ENCODE measurements at regions not wholly inside any gene's neighbourhood (a gene's known extent, or its start where the extent isn't known, plus 50 kb on each side); places are given as distances from the start of the nearest gene placed in this dataset.

DNA sequence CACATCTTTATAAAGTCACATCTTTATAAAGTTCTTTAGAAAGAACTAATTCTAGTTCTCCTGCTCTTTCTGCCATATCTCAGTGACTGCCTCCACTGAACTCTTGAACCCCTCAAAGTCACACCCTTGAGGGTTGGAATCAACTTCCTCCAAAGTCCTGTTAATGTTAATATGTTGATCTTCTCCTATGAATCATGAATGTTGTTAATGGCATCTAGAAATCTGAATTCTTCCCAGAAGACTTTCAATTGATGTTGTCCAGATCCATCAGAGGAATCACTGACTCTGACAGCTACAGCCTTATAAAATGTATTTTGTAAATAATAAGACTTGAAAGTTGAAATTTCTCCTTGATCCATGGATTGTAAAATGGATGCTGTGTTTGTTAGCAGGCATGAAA lies 213.4 kb downstream of the COX7C start:
- no peak for DNase-seq
- Histone ChIP-seq H3K9me3 (ENCODE audit: control insufficient read depth, insufficient read depth, low read length) (no peaks in the 10 kb centered on the region), H3K18ac (ENCODE audit: low read depth, low read length) (no peak overlapping the region), H2BK15ac (ENCODE audit: low read depth, low read length) (no peak overlapping the region), H3K79me1 (ENCODE audit: low read depth in 1 of 2, low read length in 2 of 2) (no peaks in the 10 kb centered on the region), H3K9me1 (ENCODE audit: insufficient read depth, low read length) (no peaks in the 10 kb centered on the region), H3K9ac (ENCODE audit: low read depth, low read length) (no peak overlapping the region), H3K4ac (ENCODE audit: low read depth, low read length) (no peak overlapping the region), H3K14ac (replicated peaks; ENCODE audit: low read depth, low read length) (no peak overlapping the region), H4K5ac (ENCODE audit: low read depth, low read length) (no peak overlapping the region), H3K23ac (ENCODE audit: low read depth, low read length) (no peak overlapping the region), H3K4me1 (ENCODE audit: control insufficient read depth, insufficient read depth, low read length) (no peaks in the 10 kb centered on the region), H3K56ac (ENCODE audit: extremely low read depth, insufficient read depth, low read length) (no peak overlapping the region), H3K27ac (ENCODE audit: insufficient read depth, low read length) (no peak overlapping the region), H2BK20ac (ENCODE audit: low read depth, low read length) (no peak overlapping the region), H4K8ac (ENCODE audit: low read depth in 2 of 2, low read length in 2 of 2) (no peak overlapping the region), H4K91ac (ENCODE audit: insufficient read depth, low read depth, low read length) (no peak overlapping the region), H2AK5ac (ENCODE audit: low read depth, low read length) (no peak overlapping the region), H3K4me2 (ENCODE audit: low read depth, low read length) (no peak overlapping the region), H2BK120ac (ENCODE audit: low read depth, low read length) (no peak overlapping the region), H3K36me3 (ENCODE audit: control insufficient read depth, insufficient read depth, low read length) (no peaks in the 10 kb centered on the region), H4K20me1 (ENCODE audit: insufficient read depth, low read length) (no peaks in the 10 kb centered on the region), H3K4me3 (ENCODE audit: insufficient read depth, low read depth, low read length) (no peak overlapping the region), H2AFZ (replicated peaks; ENCODE audit: low read length, poor library complexity) (no peak overlapping the region), H2AK9ac (replicated peaks; ENCODE audit: low read depth, low read length, poor library complexity) (no peak overlapping the region), H2BK5ac (ENCODE audit: low read depth, low read length, poor library complexity, severe bottlenecking) (no peak overlapping the region), H3K27me3 (ENCODE audit: control insufficient read depth, insufficient read depth, low read length) (no peaks in the 10 kb centered on the region)
- dilution Hi-C loops (cut with HindIII; ENCODE audit: low sequenced_read_pairs, unreplicated experiment) (no loop called here), intact Hi-C loops (cut with micrococcal nuclease) (no loop called here), in situ Hi-C loops (cut with MboI; ENCODE audit: low sequenced_read_pairs) (no loop called here)
- ATAC-seq (ENCODE audit: low read depth) = no peak
- ChIA-PET POLR2A (ENCODE audit: unreplicated experiment) (no interaction called here), CTCF (no interaction called here)
- TF ChIP-seq NFE2L2 (IDR thresholded peaks at IDR 0.05; ENCODE audit: low read depth, low read length) = no peak
- TF ChIP-seq MXI1 (IDR thresholded peaks at IDR 0.05; ENCODE audit: borderline replicate concordance, low read depth, low read length) = no peak
- TF ChIP-seq MAZ (IDR thresholded peaks at IDR 0.05; ENCODE audit: borderline replicate concordance, low read depth, low read length) = no peak
- no peak for TF ChIP-seq MAFK (IDR thresholded peaks at IDR 0.05; ENCODE audit: low read depth, low read length)
- no peak for TF ChIP-seq POLR2A (IDR thresholded peaks at IDR 0.05; ENCODE audit: low read depth, low read length)
- TF ChIP-seq CHD1 (IDR thresholded peaks at IDR 0.05; ENCODE audit: low read depth, low read length) = no peak
- TF ChIP-seq CEBPB (IDR thresholded peaks at IDR 0.05; ENCODE audit: low read depth, low read length) = no peak
- TF ChIP-seq RCOR1 (IDR thresholded peaks at IDR 0.05; ENCODE audit: insufficient replicate concordance, low read length) = no peak
- TF ChIP-seq, protein P1, sequence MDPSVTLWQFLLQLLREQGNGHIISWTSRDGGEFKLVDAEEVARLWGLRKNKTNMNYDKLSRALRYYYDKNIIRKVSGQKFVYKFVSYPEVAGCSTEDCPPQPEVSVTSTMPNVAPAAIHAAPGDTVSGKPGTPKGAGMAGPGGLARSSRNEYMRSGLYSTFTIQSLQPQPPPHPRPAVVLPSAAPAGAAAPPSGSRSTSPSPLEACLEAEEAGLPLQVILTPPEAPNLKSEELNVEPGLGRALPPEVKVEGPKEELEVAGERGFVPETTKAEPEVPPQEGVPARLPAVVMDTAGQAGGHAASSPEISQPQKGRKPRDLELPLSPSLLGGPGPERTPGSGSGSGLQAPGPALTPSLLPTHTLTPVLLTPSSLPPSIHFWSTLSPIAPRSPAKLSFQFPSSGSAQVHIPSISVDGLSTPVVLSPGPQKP (IDR thresholded peaks at IDR 0.05; ENCODE audit: borderline replicate concordance, low read depth, low read length) = no peak
- TF ChIP-seq, protein P2, sequence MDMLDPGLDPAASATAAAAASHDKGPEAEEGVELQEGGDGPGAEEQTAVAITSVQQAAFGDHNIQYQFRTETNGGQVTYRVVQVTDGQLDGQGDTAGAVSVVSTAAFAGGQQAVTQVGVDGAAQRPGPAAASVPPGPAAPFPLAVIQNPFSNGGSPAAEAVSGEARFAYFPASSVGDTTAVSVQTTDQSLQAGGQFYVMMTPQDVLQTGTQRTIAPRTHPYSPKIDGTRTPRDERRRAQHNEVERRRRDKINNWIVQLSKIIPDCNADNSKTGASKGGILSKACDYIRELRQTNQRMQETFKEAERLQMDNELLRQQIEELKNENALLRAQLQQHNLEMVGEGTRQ (IDR thresholded peaks at IDR 0.05; ENCODE audit: low read depth, low read length) = no peak
- no peak for TF ChIP-seq RFX5 (IDR thresholded peaks at IDR 0.05; ENCODE audit: low read depth, low read length)
- BruUV-seq (replicated peaks) = no TSS peak
